SK-N-DZ (cell line): ENCODE measurements at regions not wholly inside any gene's neighbourhood (a gene's known extent, or its start where the extent isn't known, plus 50 kb on each side); places are given as distances from the start of the nearest gene placed in this dataset.

ENCODE experiments used
- DNase-seq: peaks from one replicate; pipeline ENCODE4 v3.0.0-alpha.2; 2015; ENCODE audit warnings: low spot score

- DNase-seq: no peak
Observed at GRCh38 chr20:16220826-16221225, 352.4 kb downstream of the KIF16B start.

DNA sequence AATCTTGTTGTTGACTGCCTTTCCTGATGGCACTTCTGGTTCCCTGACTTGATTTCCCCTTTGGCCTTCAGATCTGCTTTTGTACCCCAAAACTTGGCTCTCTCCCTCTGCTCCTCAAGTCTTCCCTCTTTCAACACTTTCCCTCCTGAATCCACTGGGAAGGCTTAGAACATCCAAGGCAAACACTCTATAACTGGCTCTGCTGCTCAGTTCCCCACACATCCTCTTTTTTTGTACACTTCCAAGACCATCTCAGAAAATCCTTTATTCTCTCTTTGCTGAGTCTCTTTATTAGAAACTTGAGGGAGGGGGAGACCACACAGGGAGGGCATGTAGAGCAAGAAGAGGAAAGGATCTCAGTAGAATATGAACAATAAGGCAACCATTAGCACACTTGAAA, 354.1 kb downstream of the KIF16B start:
- no peak for DNase-seq

DNA sequence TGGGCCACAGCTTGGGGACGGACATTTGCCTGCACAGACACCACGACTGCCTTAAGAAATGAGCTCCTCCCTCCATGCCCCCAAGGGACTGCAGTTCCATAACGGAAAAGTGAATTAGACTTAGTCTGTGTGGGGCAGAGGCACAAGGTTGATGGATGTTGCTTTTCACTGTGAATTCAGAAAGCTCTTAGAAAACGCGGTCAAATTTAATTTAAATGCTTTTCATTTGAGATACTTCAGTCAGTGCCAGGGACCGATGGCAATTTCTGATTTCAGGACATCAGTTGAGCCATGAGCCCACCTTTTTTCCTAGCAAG, 356.4 kb downstream of the KIF16B start:
- DNase-seq: peak; percentile 97

DNA sequence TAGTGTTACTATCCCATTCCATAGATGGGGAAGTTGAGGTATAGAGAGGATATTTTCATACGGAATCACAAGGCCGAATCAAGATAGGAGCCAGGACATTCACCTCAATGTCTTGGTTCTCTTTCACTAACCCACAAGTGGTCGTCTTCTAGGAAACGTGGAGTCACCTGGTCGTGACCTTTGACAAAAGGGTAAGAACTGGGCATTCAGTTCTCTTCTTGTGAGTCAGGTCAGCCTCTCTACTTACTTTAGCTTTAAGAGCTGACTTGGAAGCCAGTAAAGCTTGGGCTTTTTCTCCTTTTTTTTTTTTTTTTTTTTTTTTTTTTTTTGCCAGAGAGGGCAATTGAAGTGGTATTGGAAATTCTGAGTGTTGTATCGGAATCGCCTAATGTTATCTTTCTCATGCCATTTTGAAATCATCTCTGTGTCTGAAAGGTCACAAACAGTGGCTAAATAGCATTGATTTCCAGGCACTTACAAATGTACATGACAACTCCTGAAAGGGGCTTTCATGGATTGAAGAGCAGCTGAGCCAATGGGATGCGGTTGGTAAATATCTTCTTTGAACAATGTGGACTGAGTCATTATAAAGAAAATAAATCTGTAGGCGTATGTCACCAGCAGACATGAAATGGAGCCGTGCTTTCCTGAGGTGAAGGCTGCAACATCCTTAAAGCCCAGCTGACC, 356.9 kb downstream of the KIF16B start:
- no peak for DNase-seq

DNA sequence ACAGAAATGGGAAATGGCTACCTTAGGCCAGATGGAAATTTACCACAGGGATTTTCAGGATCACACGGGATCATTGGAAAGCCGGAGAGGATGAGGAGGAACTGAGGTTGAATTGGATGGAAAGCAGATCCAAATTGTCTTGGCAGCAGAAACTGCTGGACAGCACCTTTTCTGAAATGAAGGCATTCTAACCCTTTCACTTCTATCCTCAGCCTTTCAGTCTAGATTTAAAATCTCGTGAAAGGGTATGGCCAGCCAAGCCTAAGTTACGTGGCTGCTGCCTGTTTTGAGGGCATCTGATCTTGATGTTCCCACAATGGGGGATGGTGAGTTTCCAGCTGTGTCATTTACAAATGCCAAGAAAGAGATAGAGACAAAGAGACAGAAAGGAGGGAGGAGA, 358.2 kb downstream of the KIF16B start:
- no peak for DNase-seq

- DNase-seq: no peak
Observed at GRCh38 chr20:16212790-16213189, 360.5 kb downstream of the KIF16B start.

GRCh38 chr20:16209951-16210361, 363.3 kb downstream of the KIF16B start:
- no peak for DNase-seq

- DNase-seq: no peak
Observed at GRCh38 chr20:16209357-16209756, 363.9 kb downstream of the KIF16B start.

GRCh38 chr20:16208443-16208842, 364.8 kb downstream of the KIF16B start:
- DNase-seq: no peak

GRCh38 chr20:16206817-16207216, 366.4 kb downstream of the KIF16B start:
- no peak for DNase-seq

- DNase-seq: no peak
Observed at GRCh38 chr20:16205507-16205906, 367.7 kb downstream of the KIF16B start.

- DNase-seq: no peak
Observed at GRCh38 chr20:16203096-16203495, 370.2 kb downstream of the KIF16B start.

DNA sequence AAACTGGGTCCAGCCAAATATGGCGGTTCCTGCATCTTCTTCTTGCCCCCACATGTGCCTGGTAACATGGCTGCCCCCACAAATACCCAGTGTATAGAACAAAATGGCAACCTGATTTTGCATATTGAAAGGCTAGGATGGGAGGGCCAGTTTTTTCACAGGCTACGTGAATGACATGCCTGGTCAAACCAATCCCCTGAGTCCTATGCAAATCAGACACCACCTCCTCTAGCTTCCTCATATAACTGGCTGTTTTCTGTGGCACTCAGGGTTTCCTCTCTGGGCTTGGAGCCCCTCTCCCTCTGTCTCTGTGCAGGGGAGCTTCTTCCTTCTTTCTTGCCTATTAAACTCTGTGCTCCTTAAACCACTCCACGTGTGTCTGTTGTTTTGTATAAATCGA, 372.1 kb downstream of the KIF16B start:
- no peak for DNase-seq

- DNase-seq: no peak
Observed at GRCh38 chr20:16197696-16198095, 375.6 kb downstream of the KIF16B start.

DNA sequence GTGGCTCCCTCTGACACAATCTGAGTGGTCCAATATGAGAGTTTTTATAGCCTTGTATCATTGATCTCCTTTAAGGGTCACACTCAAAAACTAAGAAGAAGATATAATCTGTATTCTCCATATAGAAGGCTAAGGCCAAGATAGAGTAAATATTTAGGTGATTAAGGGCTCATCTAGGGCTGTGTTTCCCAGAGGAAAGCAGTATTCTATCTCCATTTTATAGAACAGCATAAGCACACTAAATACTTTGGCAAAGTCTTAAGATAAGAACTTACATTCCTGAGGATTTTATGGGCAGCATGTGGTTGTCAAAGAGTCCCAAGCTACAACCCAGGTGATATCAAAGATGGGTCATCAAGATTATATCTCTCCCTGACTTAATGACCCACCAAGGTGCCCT, 377.6 kb downstream of the KIF16B start:
- DNase-seq: no peak

GRCh38 chr20:16194617-16195360, 378.5 kb downstream of the KIF16B start:
- DNase-seq: no peak

DNA sequence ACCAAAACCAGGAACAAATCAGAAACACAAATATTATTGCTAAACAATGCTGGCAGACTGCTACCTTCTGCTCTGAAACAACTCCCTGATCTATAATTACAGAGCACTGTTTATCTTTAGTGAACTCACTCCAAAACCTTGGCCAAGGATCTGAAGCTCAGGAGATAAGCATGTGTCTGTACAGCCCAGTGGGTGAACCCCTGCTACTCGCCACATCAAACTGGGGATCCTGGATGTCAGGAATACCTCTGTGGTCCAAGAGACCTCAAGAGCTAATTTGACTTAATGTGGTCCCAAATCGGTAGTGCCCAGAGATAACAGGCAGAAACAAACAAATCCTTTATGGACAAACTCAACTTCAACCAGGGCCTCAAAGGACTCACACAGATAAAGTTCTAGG, 381.8 kb downstream of the KIF16B start:
- no peak for DNase-seq

GRCh38 chr20:16189371-16189770, 383.9 kb downstream of the KIF16B start:
- peak; percentile 20 for DNase-seq

DNA sequence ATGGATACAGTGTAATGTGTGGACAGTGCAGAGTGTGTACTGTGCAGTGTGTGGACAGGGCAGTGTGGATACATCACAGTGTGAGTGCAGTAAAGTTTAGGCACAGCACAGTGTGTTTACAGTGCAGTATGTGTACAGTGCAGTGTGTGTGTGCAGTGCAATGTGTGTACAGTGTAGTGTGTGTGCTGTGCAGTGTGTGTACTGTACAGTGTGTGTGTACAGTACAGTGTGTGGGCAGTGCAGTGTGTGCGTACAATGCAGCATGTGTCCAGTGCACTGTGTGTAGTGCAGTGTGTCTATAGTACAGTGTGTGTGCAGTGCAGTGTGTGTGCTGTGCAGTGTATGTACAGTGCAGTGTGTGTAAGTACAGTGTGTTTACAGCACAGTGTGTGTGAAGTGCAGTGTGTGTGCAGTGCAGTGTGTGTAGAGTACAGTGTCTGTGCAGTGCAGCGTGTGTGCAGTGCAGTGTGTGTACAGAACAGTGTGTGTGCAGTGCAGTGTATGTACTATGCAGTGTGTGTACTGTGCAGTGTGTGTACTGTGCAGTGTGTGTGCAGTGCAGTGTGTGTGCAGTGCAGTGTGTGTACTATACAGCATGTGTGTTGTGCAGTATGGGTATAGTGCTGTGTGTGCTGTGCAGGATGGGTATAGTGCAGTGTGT, 385.2 kb downstream of the KIF16B start:
- DNase-seq: no peak

DNA sequence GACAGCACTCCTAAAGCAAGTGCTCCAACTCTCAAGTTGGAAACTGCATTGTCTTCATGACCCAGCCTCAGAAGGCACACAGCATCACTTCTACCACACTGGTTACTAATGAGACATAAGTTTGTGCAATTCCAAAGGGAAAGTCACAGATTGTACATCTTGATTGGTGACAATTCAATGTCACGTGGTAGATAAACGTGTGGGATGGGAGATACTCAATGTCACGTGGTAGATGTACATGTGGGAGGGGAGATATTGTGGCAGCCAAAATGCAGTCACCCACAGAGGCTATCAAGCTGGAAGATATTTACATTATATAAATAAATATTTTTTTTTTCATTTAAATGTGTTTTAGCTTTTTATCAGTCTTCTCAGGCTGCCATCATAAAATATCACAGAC, 393.3 kb downstream of the KIF16B start:
- no peak for DNase-seq

DNA sequence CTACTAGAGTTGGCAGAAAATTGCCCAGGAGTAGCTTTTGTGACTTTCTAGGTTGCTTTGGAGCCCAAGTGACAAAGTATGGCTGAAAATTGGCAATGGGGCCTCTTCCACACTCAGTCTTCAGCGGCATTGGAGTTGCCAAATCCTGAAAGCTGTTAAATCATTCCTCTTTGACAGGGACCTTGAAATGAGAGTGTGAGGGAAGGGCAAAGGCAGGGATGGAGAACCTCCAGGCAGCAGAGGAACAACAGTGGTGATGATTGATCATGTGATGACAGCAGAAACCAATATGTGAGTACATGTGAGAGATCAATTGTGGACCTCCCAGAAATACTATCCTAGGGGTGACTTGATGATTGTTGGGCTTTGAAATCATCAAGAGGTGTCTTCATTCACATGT, 393.9 kb downstream of the KIF16B start:
- no peak for DNase-seq

DNA sequence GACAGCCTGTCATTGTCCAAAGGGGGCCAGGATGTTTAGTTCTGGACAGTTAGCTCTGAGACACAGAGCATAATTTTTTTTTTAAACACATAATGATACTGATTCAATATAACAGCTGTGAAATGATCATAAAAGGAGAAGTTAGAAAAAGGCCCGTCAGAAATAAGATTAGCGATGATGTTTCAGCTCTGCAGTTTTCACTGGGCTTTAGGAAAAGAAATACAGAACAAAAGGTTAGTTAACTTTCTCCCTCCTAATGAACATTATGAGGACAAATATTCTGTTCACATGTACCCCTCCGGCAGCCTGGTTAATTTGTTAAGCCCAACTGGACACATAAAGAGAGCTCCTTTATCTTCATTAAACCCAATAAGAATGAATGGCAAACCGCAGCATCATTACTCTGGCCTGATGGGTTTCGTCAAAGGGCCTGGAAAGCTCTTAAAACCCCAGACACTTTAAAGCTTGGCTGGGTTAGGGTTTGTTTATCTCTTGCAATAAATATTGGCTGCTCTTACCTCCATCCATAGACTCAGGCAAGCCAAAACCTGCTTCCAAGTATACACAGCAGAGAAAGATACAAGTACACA, 394.6 kb downstream of the KIF16B start:
- DNase-seq: peak; percentile 24
